ENCODE measurements at regions not wholly inside any gene's neighbourhood (a gene's known extent, or its start where the extent isn't known, plus 50 kb on each side); places are given as distances from the start of the nearest gene placed in this dataset.

DNA sequence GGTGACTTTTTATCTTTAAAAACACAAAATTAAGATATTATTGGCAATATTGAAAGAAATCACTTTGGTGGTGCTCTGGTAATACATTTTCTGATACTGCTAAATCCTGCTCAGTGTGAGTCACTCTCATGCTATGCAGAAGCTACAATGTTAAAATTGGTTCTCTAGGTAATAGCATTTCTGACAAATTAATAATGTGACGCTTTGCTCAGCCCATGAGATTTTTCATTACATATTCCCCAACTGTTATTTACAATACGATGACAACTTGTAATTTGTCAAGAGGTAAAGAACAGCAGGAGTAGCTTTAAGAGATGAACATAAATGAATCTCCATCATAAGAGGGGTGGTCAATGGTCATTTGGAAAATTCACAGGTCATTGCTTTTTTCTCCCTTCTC, 573.6 kb downstream of the TMEM182 start:
- Histone ChIP-seq H3K27me3 (ENCODE audit: low read length) (no peaks in the 10 kb centered on the region), H4K20me1 (ENCODE audit: low read length) (no peaks in the 10 kb centered on the region), H3K9me2 (replicated peaks; ENCODE audit: low read length) (no peaks in the 10 kb centered on the region), H3K4me1 (ENCODE audit: insufficient read depth, low read length) (no peaks in the 10 kb centered on the region), H2AFZ (ENCODE audit: low read length) (no peak overlapping the region), H3K4me2 (ENCODE audit: low read length) (no peak overlapping the region), H3K9me3 (ENCODE audit: low read length) (no peaks in the 10 kb centered on the region), H3K27ac (ENCODE audit: low read length) (no peak overlapping the region), H3K79me2 (ENCODE audit: low read length) (no peaks in the 10 kb centered on the region), H3K4me3 (ENCODE audit: low read length) (no peak overlapping the region), H3F3A (ENCODE audit: low read length, unreplicated experiment) (no peaks in the 10 kb centered on the region), H3K36me3 (ENCODE audit: low read depth, low read length) (no peaks in the 10 kb centered on the region), H3K9ac (ENCODE audit: low read length) (no peak overlapping the region)
- no TSS peak for BruUV-seq (replicated peaks)
- DNase-seq (no peak), ATAC-seq (no peak)
- intact Hi-C loops (cut with micrococcal nuclease) = no loop called here
- TF ChIP-seq EZH2 (IDR thresholded peaks at IDR 0.05; ENCODE audit: low read length, unreplicated experiment) = no peak
- TF ChIP-seq CTCF (conservative IDR thresholded peaks at IDR 0.05; ENCODE audit: low read depth, low read length) = no peak
- no peak for TF ChIP-seq EZH2phosphoT487 (IDR thresholded peaks at IDR 0.05; ENCODE audit: borderline replicate concordance, low read length)
- POLR2A ChIA-PET (ENCODE audit: unreplicated experiment) = no interaction called here
- CTCF ChIA-PET = no interaction called here

DNA sequence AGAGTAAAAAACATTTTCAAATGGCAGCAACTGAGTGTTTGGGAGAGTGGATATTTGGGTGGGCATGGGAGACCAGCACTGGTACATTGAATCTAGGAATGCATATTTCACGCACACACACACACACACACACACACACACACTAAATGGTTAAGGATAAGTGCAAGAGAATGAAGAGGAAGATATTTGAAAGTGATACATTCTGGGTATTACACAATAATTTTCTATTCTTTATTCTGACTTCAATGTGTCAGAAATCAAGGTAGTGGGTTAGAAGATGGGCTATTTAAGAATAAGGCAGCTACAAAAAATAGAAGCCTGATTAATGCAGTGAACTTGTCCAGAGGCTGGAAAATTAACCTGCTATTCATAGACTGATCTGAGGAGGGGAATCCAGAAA, 577.0 kb downstream of the TMEM182 start:
- ChIA-PET CTCF (no interaction called here), POLR2A (ENCODE audit: unreplicated experiment) (no interaction called here)
- H3K27ac ChIP-seq (ENCODE audit: low read length) = no peak overlapping the region
- no peak overlapping the region for H3K4me2 ChIP-seq (ENCODE audit: low read length)
- H4K20me1 ChIP-seq (ENCODE audit: low read length) = no peaks in the 10 kb centered on the region
- no TSS peak for BruUV-seq (replicated peaks)
- no peaks in the 10 kb centered on the region for H3K79me2 ChIP-seq (ENCODE audit: low read length)
- no peak overlapping the region for H3K4me3 ChIP-seq (ENCODE audit: low read length)
- H3F3A ChIP-seq (ENCODE audit: low read length, unreplicated experiment) = no peaks in the 10 kb centered on the region
- no peak for ATAC-seq
- H3K9ac ChIP-seq (ENCODE audit: low read length) = no peak overlapping the region
- H3K36me3 ChIP-seq (ENCODE audit: low read depth, low read length) = no peaks in the 10 kb centered on the region
- peaks cover 5% of the 10 kb centered on the region; the same call in 1 of the 2 replicates for H3K27me3 ChIP-seq (ENCODE audit: low read length)
- no peak overlapping the region for H2AFZ ChIP-seq (ENCODE audit: low read length)
- H3K9me2 ChIP-seq (replicated peaks; ENCODE audit: low read length) = no peaks in the 10 kb centered on the region
- intact Hi-C loops (cut with micrococcal nuclease) = no loop called here
- DNase-seq = no peak
- TF ChIP-seq CTCF (conservative IDR thresholded peaks at IDR 0.05; ENCODE audit: low read depth, low read length) = no peak
- H3K9me3 ChIP-seq (ENCODE audit: low read length) = no peaks in the 10 kb centered on the region
- no peaks in the 10 kb centered on the region for H3K4me1 ChIP-seq (ENCODE audit: insufficient read depth, low read length)

DNA sequence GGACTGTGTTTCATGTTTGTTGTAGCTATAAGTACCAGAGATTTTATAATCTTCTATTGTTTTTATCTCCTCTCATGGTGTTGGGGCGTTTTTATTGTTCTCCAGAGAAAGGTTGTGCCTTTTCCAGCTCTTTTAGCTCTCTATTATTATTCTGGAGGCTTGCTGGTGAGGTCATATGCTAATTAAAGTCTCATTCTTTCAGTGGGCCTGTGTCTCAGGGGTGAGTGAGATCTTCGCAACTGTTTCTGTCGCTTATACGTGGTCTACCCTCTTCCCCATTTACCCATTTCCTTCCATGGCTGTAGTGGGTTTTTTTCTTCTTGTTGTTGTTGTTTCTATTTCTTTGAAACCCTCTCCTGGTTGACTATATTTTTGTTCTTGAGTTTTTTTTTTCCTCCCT, 584.9 kb downstream of the TMEM182 start:
- no TSS peak for BruUV-seq (replicated peaks)
- no peak for DNase-seq
- Histone ChIP-seq H3F3A (ENCODE audit: low read length, unreplicated experiment) (no peaks in the 10 kb centered on the region), H4K20me1 (ENCODE audit: low read length) (no peaks in the 10 kb centered on the region), H3K9ac (ENCODE audit: low read length) (no peak overlapping the region), H3K4me1 (ENCODE audit: insufficient read depth, low read length) (no peaks in the 10 kb centered on the region), H3K36me3 (ENCODE audit: low read depth, low read length) (no peaks in the 10 kb centered on the region), H3K79me2 (ENCODE audit: low read length) (no peaks in the 10 kb centered on the region), H3K4me3 (ENCODE audit: low read length) (no peak overlapping the region), H3K27ac (ENCODE audit: low read length) (no peak overlapping the region), H3K27me3 (ENCODE audit: low read length) (peaks cover 9% of the 10 kb centered on the region; the same call in 1 of the 2 replicates), H3K9me3 (ENCODE audit: low read length) (no peaks in the 10 kb centered on the region), H3K4me2 (ENCODE audit: low read length) (no peak overlapping the region), H3K9me2 (replicated peaks; ENCODE audit: low read length) (no peaks in the 10 kb centered on the region), H2AFZ (ENCODE audit: low read length) (no peak overlapping the region)
- ATAC-seq = no peak
- intact Hi-C loops (cut with micrococcal nuclease) = no loop called here
- POLR2A ChIA-PET (ENCODE audit: unreplicated experiment) = no interaction called here
- TF ChIP-seq EZH2phosphoT487 (IDR thresholded peaks at IDR 0.05; ENCODE audit: borderline replicate concordance, low read length) (no peak), EZH2 (IDR thresholded peaks at IDR 0.05; ENCODE audit: low read length, unreplicated experiment) (no peak), CTCF (conservative IDR thresholded peaks at IDR 0.05; ENCODE audit: low read depth, low read length) (no peak)
- CTCF ChIA-PET = no interaction called here
